ENCODE measurements at regions not wholly inside any gene's neighbourhood (a gene's known extent, or its start where the extent isn't known, plus 50 kb on each side); places are given as distances from the start of the nearest gene placed in this dataset.

GRCh38 chr12:61072717-61073116 lies 1187.5 kb upstream of the USP15 start:
- H3K9me3 ChIP-seq (replicated peaks), result no peaks in the 10 kb centered on the region
- no peaks in the 10 kb centered on the region for H3K4me1 ChIP-seq
- H3K4me3 ChIP-seq, result no peak overlapping the region
- H3K27ac ChIP-seq, result no peak overlapping the region
- H3K36me3 ChIP-seq, result no peaks in the 10 kb centered on the region
- no peaks in the 10 kb centered on the region for H3K27me3 ChIP-seq
- DNase-seq, result no peak

- no peaks in the 10 kb centered on the region for H3K9me3 ChIP-seq (replicated peaks)
- H3K27me3 ChIP-seq, result no peaks in the 10 kb centered on the region
- no peak overlapping the region for H3K4me3 ChIP-seq
- peaks cover 3% of the 10 kb centered on the region; the same call in 1 of the 2 replicates for H3K4me1 ChIP-seq
- H3K36me3 ChIP-seq, result no peaks in the 10 kb centered on the region
- DNase-seq, result no peak
- H3K27ac ChIP-seq, result no peak overlapping the region
Observed at GRCh38 chr12:61095111-61095510, 1165.1 kb upstream of the USP15 start.

GRCh38 chr12:61098031-61098580 lies 1162.1 kb upstream of the USP15 start:
- Histone ChIP-seq H3K4me1 (peaks cover 3% of the 10 kb centered on the region; the same call in 1 of the 2 replicates), H3K36me3 (no peaks in the 10 kb centered on the region), H3K4me3 (no peak overlapping the region), H3K27me3 (no peaks in the 10 kb centered on the region), H3K9me3 (replicated peaks) (no peaks in the 10 kb centered on the region), H3K27ac (peak overlapping the region; percentile 31)
- DNase-seq, result peak; percentile 73 to 86

GRCh38 chr12:61107118-61107517 lies 1153.1 kb upstream of the USP15 start:
- Histone ChIP-seq H3K4me3 (no peak overlapping the region), H3K36me3 (no peaks in the 10 kb centered on the region), H3K9me3 (replicated peaks) (no peaks in the 10 kb centered on the region), H3K27ac (no peak overlapping the region), H3K27me3 (no peaks in the 10 kb centered on the region), H3K4me1 (no peaks in the 10 kb centered on the region)
- no peak for DNase-seq

GRCh38 chr12:61111218-61111617 lies 1149.0 kb upstream of the USP15 start:
- no peaks in the 10 kb centered on the region for H3K36me3 ChIP-seq
- H3K27me3 ChIP-seq, result no peaks in the 10 kb centered on the region
- no peak overlapping the region for H3K27ac ChIP-seq
- no peaks in the 10 kb centered on the region for H3K9me3 ChIP-seq (replicated peaks)
- H3K4me3 ChIP-seq, result no peak overlapping the region
- no peak for DNase-seq
- no peaks in the 10 kb centered on the region for H3K4me1 ChIP-seq

GRCh38 chr12:61137677-61138414 lies 1122.4 kb upstream of the USP15 start:
- H3K36me3 ChIP-seq, result no peaks in the 10 kb centered on the region
- no peaks in the 10 kb centered on the region for H3K9me3 ChIP-seq (replicated peaks)
- no peaks in the 10 kb centered on the region for H3K27me3 ChIP-seq
- no peaks in the 10 kb centered on the region for H3K4me1 ChIP-seq
- no peak overlapping the region for H3K4me3 ChIP-seq
- H3K27ac ChIP-seq, result no peak overlapping the region
- DNase-seq, result no peak

GRCh38 chr12:61138415-61138759 lies 1121.8 kb upstream of the USP15 start:
- H3K27ac ChIP-seq, result no peak overlapping the region
- H3K4me1 ChIP-seq, result no peaks in the 10 kb centered on the region
- no peak for DNase-seq
- H3K36me3 ChIP-seq, result no peaks in the 10 kb centered on the region
- no peaks in the 10 kb centered on the region for H3K9me3 ChIP-seq (replicated peaks)
- H3K4me3 ChIP-seq, result no peak overlapping the region
- no peaks in the 10 kb centered on the region for H3K27me3 ChIP-seq

GRCh38 chr12:61161961-61162360 lies 1098.2 kb upstream of the USP15 start:
- H3K27me3 ChIP-seq, result no peaks in the 10 kb centered on the region
- no peak overlapping the region for H3K4me3 ChIP-seq
- H3K27ac ChIP-seq, result no peak overlapping the region
- no peaks in the 10 kb centered on the region for H3K9me3 ChIP-seq (replicated peaks)
- no peak for DNase-seq
- H3K36me3 ChIP-seq, result no peaks in the 10 kb centered on the region
- H3K4me1 ChIP-seq, result no peaks in the 10 kb centered on the region

GRCh38 chr12:61188801-61189595 lies 1071.2 kb upstream of the USP15 start:
- H3K36me3 ChIP-seq, result no peaks in the 10 kb centered on the region
- no peak for DNase-seq
- no peaks in the 10 kb centered on the region for H3K4me1 ChIP-seq
- no peaks in the 10 kb centered on the region for H3K9me3 ChIP-seq (replicated peaks)
- no peaks in the 10 kb centered on the region for H3K27me3 ChIP-seq
- no peak overlapping the region for H3K27ac ChIP-seq
- no peak overlapping the region for H3K4me3 ChIP-seq

GRCh38 chr12:61213646-61214045 lies 1046.6 kb upstream of the USP15 start:
- H3K36me3 ChIP-seq, result no peaks in the 10 kb centered on the region
- DNase-seq, result peak; percentile 17 to 55
- H3K4me3 ChIP-seq, result no peak overlapping the region

GRCh38 chr12:61220337-61220736 lies 1039.9 kb upstream of the USP15 start:
- no peaks in the 10 kb centered on the region for H3K36me3 ChIP-seq
- DNase-seq, result no peak
- H3K27ac ChIP-seq, result no peak overlapping the region
- no peaks in the 10 kb centered on the region for H3K9me3 ChIP-seq (replicated peaks)
- no peaks in the 10 kb centered on the region for H3K27me3 ChIP-seq
- no peak overlapping the region for H3K4me3 ChIP-seq
- H3K4me1 ChIP-seq, result no peaks in the 10 kb centered on the region

More at GRCh38 chr12:61213646-61214045, 1046.6 kb upstream of the USP15 start:
- no peaks in the 10 kb centered on the region for H3K9me3 ChIP-seq (replicated peaks)
- H3K27me3 ChIP-seq, result no peaks in the 10 kb centered on the region
- no peak overlapping the region for H3K27ac ChIP-seq
- no peaks in the 10 kb centered on the region for H3K4me1 ChIP-seq

- H3K36me3 ChIP-seq, result no peaks in the 10 kb centered on the region
- no peaks in the 10 kb centered on the region for H3K27me3 ChIP-seq
- no peak for DNase-seq
- H3K27ac ChIP-seq, result no peak overlapping the region
- H3K4me3 ChIP-seq, result no peak overlapping the region
- no peaks in the 10 kb centered on the region for H3K9me3 ChIP-seq (replicated peaks)
- H3K4me1 ChIP-seq, result no peaks in the 10 kb centered on the region
Observed at GRCh38 chr12:61232040-61232439, 1028.2 kb upstream of the USP15 start.

GRCh38 chr12:61250303-61250702 lies 1009.9 kb upstream of the USP15 start:
- H3K27me3 ChIP-seq, result no peaks in the 10 kb centered on the region
- no peaks in the 10 kb centered on the region for H3K4me1 ChIP-seq
- H3K9me3 ChIP-seq (replicated peaks), result no peaks in the 10 kb centered on the region
- no peak overlapping the region for H3K4me3 ChIP-seq
- no peaks in the 10 kb centered on the region for H3K36me3 ChIP-seq
- no peak overlapping the region for H3K27ac ChIP-seq
- DNase-seq, result no peak

GRCh38 chr12:61251076-61251475 lies 1009.1 kb upstream of the USP15 start:
- H3K27ac ChIP-seq, result no peak overlapping the region
- no peaks in the 10 kb centered on the region for H3K36me3 ChIP-seq
- no peaks in the 10 kb centered on the region for H3K4me1 ChIP-seq
- H3K9me3 ChIP-seq (replicated peaks), result no peaks in the 10 kb centered on the region
- H3K27me3 ChIP-seq, result no peaks in the 10 kb centered on the region
- H3K4me3 ChIP-seq, result no peak overlapping the region
- DNase-seq, result no peak

GRCh38 chr12:61254225-61254624 lies 1006.0 kb upstream of the USP15 start:
- no peaks in the 10 kb centered on the region for H3K27me3 ChIP-seq
- H3K36me3 ChIP-seq, result no peaks in the 10 kb centered on the region
- H3K9me3 ChIP-seq (replicated peaks), result no peaks in the 10 kb centered on the region
- no peaks in the 10 kb centered on the region for H3K4me1 ChIP-seq
- H3K27ac ChIP-seq, result no peak overlapping the region
- DNase-seq, result no peak
- no peak overlapping the region for H3K4me3 ChIP-seq
